Stimulated activated naive B cell treated with anti-CD40 and anti-IgM and Interleukin-4, amounts not matched to agents 10 μg/mL and 1 μg/mL and 100 μg/mL, for 72 hours (primary cell): ENCODE measurements at regions not wholly inside any gene's neighbourhood (a gene's known extent, or its start where the extent isn't known, plus 50 kb on each side); places are given as distances from the start of the nearest gene placed in this dataset.
A peak's percentile ranks its signal among the peaks of the same experiment; 100 is the strongest.
"Not testable (repeated sequence)": the region's sequence is repeated elsewhere in the genome, so short reads cannot be mapped to it uniquely, and the experiment has no call there.

Experiments
- ATAC-seq, 2 donors: fragments of 150-1000 bp; cut with Tn5 transposase; replicated peaks; 2 replicates each; pipeline ENCODE4 v1.10.0; 2021; ENCODE audit warnings: moderate library complexity in 1 of 2
- DNase-seq: peaks from one replicate; pipeline ENCODE4 v3.0.0; 2021
- H3K27ac Mint-ChIP-seq: one replicate; pipeline ENCODE4 v1.8.0; 2022; ENCODE audit warnings: mild to moderate bottlenecking, mixed read lengths
- H3K27me3 Mint-ChIP-seq, 2 donors: one replicate each; pipeline ENCODE4 v1.8.0; 2022; ENCODE audit warnings: mixed read lengths in 2 of 2
- H3K36me3 Mint-ChIP-seq, 2 donors: one replicate each; pipeline ENCODE4 v1.8.0; 2022; ENCODE audit warnings: mixed read lengths in 2 of 2, mild to moderate bottlenecking in 1 of 2
- H3K4me1 Mint-ChIP-seq, 2 donors: one replicate each; pipeline ENCODE4 v1.8.0; 2022; ENCODE audit warnings: mixed read lengths in 2 of 2, mild to moderate bottlenecking in 1 of 2
- H3K4me3 Mint-ChIP-seq, 2 donors: one replicate each; pipeline ENCODE4 v1.8.0; 2022; ENCODE audit warnings: mild to moderate bottlenecking in 2 of 2, mixed read lengths in 2 of 2, moderate library complexity in 1 of 2
- H3K9me3 Mint-ChIP-seq, 2 donors: one replicate each; pipeline ENCODE4 v1.8.0; 2022; ENCODE audit warnings: mixed read lengths in 2 of 2, mild to moderate bottlenecking in 1 of 2

DNA sequence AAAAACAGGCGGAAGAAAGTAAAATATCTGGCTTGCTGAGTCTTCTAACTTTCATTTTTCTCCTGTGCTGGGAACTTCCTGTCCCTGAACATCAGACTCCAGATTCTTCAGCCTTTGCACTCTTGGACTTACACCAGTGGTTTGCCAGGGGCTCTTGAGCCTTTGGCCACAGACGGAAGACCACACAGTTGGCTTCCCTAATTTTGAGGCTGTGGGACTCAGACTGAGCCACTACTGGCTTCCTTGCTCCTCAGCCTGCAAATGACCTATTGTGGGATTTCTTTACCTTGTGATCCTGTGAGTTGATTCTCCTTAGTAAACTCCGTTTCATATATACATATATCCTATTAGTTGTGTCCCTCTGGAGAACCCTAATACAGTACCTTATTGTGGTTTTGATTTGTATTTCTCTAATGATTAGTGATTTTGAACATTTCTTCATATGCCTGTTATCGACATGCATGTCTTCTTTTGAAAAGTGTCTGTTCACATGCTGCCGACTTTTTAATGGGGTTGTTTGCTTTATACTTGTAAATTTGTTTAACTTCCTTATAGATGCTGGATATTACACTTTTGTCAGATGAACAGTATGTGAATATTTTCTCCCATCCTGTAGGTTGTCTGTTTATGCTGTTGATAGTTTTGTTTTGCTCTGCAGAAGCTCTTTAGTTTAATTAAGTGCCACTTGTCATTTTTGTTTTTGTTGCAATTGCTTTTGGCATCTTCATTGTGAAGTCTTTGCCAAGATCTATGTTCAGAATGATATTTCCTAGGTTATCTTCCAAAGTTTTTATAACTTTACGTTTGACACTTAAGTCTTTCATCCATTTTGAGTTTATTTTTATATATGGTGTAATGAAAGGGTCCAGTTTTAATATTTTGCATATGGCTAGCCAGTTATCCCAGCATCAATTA is 348.8 kb upstream of the SETBP1 start:
- ATAC-seq (no peak), DNase-seq (no peak)
- H3K27me3 Mint-ChIP-seq, result peaks cover 0 to 10% of the 10 kb centered on the region in 2 donors
- no peak overlapping the region for H3K27ac Mint-ChIP-seq
- H3K4me3 Mint-ChIP-seq, result no peak overlapping the region
- no peaks in the 10 kb centered on the region for H3K4me1 Mint-ChIP-seq
- peaks cover 9 to 12% of the 10 kb centered on the region in 2 donors for H3K9me3 Mint-ChIP-seq
- peaks cover 2 to 5% of the 10 kb centered on the region in 2 donors for H3K36me3 Mint-ChIP-seq

DNA sequence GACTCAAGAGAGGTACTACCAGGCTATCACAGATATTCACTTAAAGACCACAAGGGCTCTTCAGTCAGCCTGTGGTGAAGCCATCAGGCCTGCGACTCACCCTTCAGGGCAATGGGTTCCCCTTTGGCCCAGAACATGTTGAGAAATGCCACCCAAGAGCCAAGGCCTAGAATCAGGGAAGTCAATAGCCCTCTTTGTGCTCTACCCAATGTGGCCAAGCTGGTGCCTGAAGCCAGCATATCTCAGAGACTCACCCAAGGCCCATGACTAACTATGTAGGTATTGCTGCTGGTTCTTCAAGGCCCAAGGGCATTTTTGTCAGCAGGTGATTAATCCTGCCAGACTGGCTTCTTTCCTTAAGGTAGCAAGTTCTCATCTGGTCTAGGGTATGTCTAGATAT is 338.9 kb upstream of the SETBP1 start:
- DNase-seq (no peak), ATAC-seq (no peak)
- Mint-ChIP-seq H3K4me3 (no peak overlapping the region), H3K27me3 (peaks cover 0 to 7% of the 10 kb centered on the region in 2 donors), H3K36me3 (peaks cover 0 to 3% of the 10 kb centered on the region in 2 donors), H3K4me1 (peaks cover 2 to 6% of the 10 kb centered on the region in 2 donors), H3K27ac (no peak overlapping the region), H3K9me3 (peaks cover 16 to 32% of the 10 kb centered on the region in 2 donors)

DNA sequence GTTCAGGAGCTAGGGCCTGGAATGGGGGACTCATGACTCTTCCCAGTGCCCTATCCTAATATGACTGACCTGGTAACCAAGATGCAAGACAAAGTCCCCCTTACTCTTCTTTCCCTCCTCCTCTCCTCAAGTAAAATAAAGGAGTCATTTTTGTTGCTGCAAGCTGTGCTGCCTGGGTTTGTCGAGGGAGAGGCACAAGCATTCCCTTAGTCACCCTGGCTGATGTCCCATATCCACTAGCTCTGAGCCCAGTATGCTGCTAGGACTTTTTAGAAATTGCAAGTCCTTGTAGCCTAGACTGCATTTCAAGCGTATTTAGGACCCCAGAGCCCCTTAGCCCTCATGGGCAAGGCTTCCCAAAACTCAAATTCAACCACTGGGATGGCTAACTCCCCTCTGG is 338.5 kb upstream of the SETBP1 start:
- peaks cover 2 to 6% of the 10 kb centered on the region in 2 donors for H3K4me1 Mint-ChIP-seq
- H3K9me3 Mint-ChIP-seq, result peaks cover 13 to 30% of the 10 kb centered on the region in 2 donors
- no peak overlapping the region for H3K27ac Mint-ChIP-seq
- no peak for DNase-seq
- peaks cover 0 to 3% of the 10 kb centered on the region in 2 donors for H3K36me3 Mint-ChIP-seq
- H3K4me3 Mint-ChIP-seq, result no peak overlapping the region
- ATAC-seq, result no peak
- peaks cover 0 to 7% of the 10 kb centered on the region in 2 donors for H3K27me3 Mint-ChIP-seq

DNA sequence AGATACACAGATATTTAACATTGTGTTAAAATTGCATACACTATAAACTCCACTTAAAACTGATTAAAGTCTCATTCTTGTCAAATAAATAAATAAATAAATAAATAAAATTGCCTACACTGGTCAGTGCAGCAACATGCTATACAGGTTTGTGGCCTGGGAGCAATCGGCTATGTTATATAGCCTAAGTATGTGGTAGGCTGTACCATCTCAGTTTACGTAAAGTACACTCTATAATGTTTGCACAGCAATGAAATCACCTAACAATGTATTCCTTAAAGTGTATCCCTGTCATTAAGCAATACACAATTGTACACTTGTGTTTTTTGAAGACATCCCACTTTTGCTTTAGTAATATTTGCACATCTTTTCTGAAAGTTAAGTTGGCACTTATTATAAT is 337.7 kb upstream of the SETBP1 start:
- ATAC-seq (no peak), DNase-seq (no peak)
- no peak overlapping the region for H3K27ac Mint-ChIP-seq
- H3K4me3 Mint-ChIP-seq, result no peak overlapping the region
- H3K27me3 Mint-ChIP-seq, result peaks cover 0 to 7% of the 10 kb centered on the region in 2 donors
- H3K36me3 Mint-ChIP-seq, result peaks cover 0 to 3% of the 10 kb centered on the region in 2 donors
- H3K9me3 Mint-ChIP-seq, result peaks cover 13 to 25% of the 10 kb centered on the region in 2 donors
- H3K4me1 Mint-ChIP-seq, result peaks cover 2 to 6% of the 10 kb centered on the region in 2 donors

DNA sequence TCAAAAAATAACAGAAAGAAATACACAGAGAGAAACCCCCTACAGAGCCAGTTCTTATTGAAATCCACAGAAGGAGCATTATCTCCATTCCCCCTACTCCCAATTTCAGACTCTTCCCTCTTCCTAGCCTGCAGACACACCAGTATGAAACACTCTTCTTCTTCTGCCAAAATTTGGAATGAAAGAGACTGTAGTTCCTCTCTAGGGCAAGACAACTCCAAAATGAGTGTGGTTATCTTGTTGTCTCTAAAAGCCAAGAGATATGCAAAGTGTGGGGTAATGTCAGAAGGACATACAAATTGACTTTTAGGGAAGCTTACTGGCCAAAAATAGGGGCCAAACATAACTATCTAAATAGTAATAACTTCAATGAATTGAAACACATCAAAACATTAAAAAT is 337.1 kb upstream of the SETBP1 start:
- DNase-seq (no peak), ATAC-seq (no peak)
- peaks cover 2 to 6% of the 10 kb centered on the region in 2 donors for H3K4me1 Mint-ChIP-seq
- peaks cover 9 to 19% of the 10 kb centered on the region in 2 donors for H3K9me3 Mint-ChIP-seq
- H3K27ac Mint-ChIP-seq, result no peak overlapping the region
- H3K27me3 Mint-ChIP-seq, result peaks cover 0 to 7% of the 10 kb centered on the region in 2 donors
- no peaks in the 10 kb centered on the region for H3K36me3 Mint-ChIP-seq
- H3K4me3 Mint-ChIP-seq, result no peak overlapping the region

DNA sequence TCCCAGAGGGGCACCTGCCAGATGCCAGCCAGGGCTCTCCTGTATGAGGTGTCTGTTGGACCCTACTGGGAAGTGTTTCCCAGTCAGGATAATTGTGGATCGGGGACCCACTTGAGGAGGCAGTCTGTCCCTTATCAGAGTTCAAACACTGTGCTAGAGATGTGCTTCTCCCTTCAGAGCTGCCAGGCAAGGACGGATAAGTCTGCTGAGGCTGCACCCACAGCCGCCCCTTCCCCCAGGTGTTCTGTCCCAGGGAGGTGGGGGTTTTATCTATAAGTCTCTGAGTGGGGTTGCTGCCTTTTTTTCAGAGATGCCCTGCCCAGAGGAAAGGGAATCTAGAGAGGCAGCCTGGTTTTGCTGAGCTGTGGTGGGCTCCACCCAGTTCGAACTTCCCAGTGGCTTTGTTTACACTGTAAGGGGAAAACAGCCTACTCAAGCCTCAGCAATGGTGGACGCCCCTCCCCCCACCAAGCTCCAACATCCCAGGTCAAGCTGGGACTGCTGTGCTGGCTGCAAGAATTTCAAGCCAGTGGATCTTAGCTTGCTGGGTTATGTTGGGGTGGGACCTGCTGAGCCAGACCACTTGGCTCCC is 324.0 kb upstream of the SETBP1 start:
- ATAC-seq, result no peak

DNA sequence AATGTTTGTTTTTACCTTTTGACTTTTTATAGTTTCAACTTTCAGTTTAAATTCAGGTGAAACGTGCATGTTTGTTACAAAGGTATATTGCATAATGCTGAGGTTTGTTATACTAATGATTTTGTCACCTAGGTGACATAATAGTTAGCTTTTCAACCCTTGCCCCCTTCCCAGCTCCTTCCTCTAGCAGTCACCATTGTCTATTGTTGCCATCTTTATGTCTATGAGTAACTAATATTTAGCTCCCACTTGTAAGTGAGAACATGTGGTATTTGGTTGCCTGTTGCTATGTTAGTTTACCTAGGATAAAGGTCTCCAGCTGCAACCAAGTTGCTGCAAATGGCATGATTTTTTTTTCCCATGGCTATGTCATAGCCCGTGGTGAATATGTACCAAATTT is 322.3 kb upstream of the SETBP1 start:
- H3K36me3 Mint-ChIP-seq, result peaks cover 15 to 22% of the 10 kb centered on the region in 2 donors
- H3K4me3 Mint-ChIP-seq, result no peak overlapping the region
- no peaks in the 10 kb centered on the region for H3K27me3 Mint-ChIP-seq
- ATAC-seq, result no peak
- H3K4me1 Mint-ChIP-seq, result peaks cover 11 to 23% of the 10 kb centered on the region in 2 donors
- H3K9me3 Mint-ChIP-seq, result peaks cover 22 to 26% of the 10 kb centered on the region in 2 donors
- no peak for DNase-seq
- H3K27ac Mint-ChIP-seq, result no peak overlapping the region

More for the DNA sequence above, 324.0 kb upstream of the SETBP1 start:
- peaks cover 16 to 28% of the 10 kb centered on the region in 2 donors for H3K4me1 Mint-ChIP-seq
- no peak for DNase-seq
- H3K27ac Mint-ChIP-seq, result no peak overlapping the region
- H3K36me3 Mint-ChIP-seq, result peaks cover 15 to 22% of the 10 kb centered on the region in 2 donors
- no peaks in the 10 kb centered on the region for H3K27me3 Mint-ChIP-seq
- H3K4me3 Mint-ChIP-seq, result no peak overlapping the region
- H3K9me3 Mint-ChIP-seq, result peaks cover 22 to 26% of the 10 kb centered on the region in 2 donors

DNA sequence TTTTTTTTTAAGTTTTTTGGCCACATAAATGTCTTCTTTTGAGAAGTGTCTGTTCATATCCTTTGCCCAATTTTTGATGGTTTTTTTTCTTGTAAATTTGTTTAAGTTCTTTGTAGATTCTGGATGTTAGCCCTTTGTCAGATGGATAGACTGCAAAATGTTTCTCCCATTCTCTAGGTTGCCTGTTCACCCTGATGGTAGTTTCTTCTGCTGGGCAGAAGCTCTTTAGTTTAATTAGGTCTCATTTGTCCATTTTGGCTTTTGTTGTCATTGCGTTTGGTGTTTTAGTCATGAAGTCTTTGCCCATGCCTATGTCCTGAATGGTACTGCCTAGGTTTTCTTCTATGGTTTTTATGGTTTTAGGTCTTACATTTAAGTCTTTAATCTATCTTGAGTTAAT is 320.9 kb upstream of the SETBP1 start:
- H3K4me3 Mint-ChIP-seq, H3K27me3 Mint-ChIP-seq, DNase-seq, ATAC-seq, H3K27ac Mint-ChIP-seq: not testable (repeated sequence)
- peaks cover 13 to 16% of the 10 kb centered on the region in 2 donors for H3K9me3 Mint-ChIP-seq
- H3K36me3 Mint-ChIP-seq, result peaks cover 10 to 12% of the 10 kb centered on the region in 2 donors
- peaks cover 1 to 10% of the 10 kb centered on the region in 2 donors for H3K4me1 Mint-ChIP-seq

DNA sequence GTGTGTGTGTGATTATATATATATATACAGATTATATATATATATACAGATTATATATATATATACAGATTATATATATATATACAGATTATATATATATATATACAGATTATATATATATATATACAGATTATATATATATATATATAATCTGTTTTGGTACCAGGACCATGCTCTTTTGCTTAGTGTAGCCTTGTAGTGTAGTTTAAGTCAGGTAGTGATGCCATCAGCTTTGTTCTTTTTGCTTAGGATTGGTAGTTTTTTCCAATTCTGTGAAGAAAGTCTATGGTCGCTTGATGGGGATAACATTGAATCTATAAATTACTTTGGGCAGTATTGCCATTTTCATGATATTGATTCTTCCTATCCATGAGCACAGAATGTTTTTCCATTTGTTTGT is 318.5 kb upstream of the SETBP1 start:
- not testable (repeated sequence) for H3K4me3 Mint-ChIP-seq, H3K36me3 Mint-ChIP-seq, H3K27me3 Mint-ChIP-seq, ATAC-seq, H3K27ac Mint-ChIP-seq, H3K4me1 Mint-ChIP-seq, DNase-seq, H3K9me3 Mint-ChIP-seq

DNA sequence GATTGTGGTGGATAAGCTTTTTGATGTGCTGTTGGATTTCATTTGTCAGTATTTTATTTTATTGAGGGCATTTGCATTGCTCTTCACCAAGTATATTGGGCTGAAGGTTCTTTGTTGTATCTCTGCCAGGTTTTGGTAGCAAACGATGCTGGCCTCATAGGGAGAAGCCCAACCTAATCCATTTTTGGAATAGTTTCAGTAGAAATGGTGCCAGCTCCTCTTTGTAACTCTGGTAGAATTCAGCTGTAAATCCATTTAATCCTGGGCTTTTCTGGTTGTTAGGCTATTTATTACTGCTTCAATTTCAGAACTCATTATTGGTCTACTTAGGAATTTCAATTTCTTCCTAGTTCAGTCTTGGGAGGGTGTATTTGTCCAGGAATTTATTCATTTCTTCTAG is 309.8 kb upstream of the SETBP1 start:
- no peaks in the 10 kb centered on the region for H3K4me1 Mint-ChIP-seq
- H3K27me3 Mint-ChIP-seq, result peaks cover 9 to 25% of the 10 kb centered on the region in 2 donors
- H3K4me3 Mint-ChIP-seq, result no peak overlapping the region
- H3K36me3 Mint-ChIP-seq, result peaks cover 1 to 9% of the 10 kb centered on the region in 2 donors
- H3K27ac Mint-ChIP-seq, result no peak overlapping the region
- DNase-seq (no peak), ATAC-seq (no peak)
- H3K9me3 Mint-ChIP-seq, result peaks cover 16 to 26% of the 10 kb centered on the region in 2 donors

DNA sequence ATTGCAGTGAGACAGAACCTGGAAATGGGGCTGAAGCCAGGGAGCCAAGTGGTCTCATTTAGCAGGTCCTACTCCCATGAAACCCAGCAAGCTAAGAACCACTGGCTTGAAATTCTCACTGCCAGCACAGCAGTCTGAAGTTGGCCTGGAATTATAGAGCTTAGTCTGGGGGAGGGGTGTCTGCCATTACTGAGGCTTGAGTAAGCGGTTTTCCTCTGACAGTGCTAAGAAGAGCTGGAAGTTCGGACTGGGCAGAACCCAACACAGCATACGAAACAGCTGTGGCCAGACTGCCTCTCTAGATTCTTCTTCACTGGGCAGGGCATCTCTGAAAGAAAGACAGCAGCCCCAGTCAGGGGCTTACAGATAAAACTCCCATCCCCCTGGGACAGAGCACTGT is 305.7 kb upstream of the SETBP1 start:
- peaks cover 20 to 28% of the 10 kb centered on the region in 2 donors for H3K9me3 Mint-ChIP-seq

DNA sequence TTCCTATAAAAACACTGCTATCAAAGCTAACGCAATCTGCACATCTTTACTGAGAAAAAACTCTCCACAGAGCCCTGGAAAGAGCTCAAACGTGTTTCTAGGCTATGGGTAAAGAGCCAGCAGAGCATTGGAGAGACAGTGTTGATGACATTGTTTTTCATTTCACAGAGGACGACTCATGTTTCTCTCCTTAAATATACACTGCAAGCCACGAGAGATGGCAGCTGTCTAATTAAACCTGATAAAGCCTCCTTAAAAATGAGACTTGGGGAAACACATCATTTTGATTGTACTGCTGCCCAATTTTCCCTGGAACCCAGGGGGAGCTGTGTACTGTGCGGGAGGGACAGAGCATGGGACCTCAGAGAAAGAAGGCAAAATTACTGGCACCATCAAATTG is 294.3 kb upstream of the SETBP1 start:
- Mint-ChIP-seq H3K9me3 (no peaks in the 10 kb centered on the region), H3K4me3 (no peak overlapping the region), H3K36me3 (no peaks in the 10 kb centered on the region), H3K27me3 (peaks cover 0 to 10% of the 10 kb centered on the region in 2 donors), H3K4me1 (peaks cover 2 to 3% of the 10 kb centered on the region in 2 donors), H3K27ac (peak overlapping the region; percentile 28)
- ATAC-seq (no peak), DNase-seq (no peak)

More for the DNA sequence above, 305.7 kb upstream of the SETBP1 start:
- DNase-seq (no peak), ATAC-seq (no peak)
- peaks cover 6 to 12% of the 10 kb centered on the region in 2 donors for H3K36me3 Mint-ChIP-seq
- no peaks in the 10 kb centered on the region for H3K4me1 Mint-ChIP-seq
- H3K4me3 Mint-ChIP-seq, result no peak overlapping the region
- peaks cover 26 to 38% of the 10 kb centered on the region in 2 donors for H3K27me3 Mint-ChIP-seq
- no peak overlapping the region for H3K27ac Mint-ChIP-seq

DNA sequence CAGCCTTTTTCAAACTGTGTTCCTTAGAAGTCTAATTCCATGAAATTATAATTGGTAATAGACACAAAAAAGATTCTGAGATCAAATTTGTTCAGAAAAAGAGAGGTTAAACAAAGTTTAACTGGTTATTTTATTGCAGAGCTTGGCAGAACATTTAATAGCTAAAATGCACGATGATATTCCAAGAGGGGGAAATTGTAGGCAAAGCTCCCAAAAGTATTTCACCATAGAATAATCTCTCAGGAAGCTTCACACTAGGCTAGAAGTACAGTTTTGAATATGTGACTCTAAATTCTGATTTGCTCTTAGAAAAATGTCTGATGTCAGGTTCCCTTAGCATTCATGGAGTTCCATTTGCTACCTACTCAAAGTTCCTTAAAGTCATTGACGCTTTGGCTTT is 292.4 kb upstream of the SETBP1 start:
- peaks cover 2 to 4% of the 10 kb centered on the region in 2 donors for H3K4me1 Mint-ChIP-seq
- no peak for ATAC-seq
- DNase-seq, result no peak
- no peak overlapping the region for H3K4me3 Mint-ChIP-seq
- no peaks in the 10 kb centered on the region for H3K36me3 Mint-ChIP-seq
- H3K27me3 Mint-ChIP-seq, result no peaks in the 10 kb centered on the region
- no peak overlapping the region for H3K27ac Mint-ChIP-seq
- H3K9me3 Mint-ChIP-seq, result no peaks in the 10 kb centered on the region

DNA sequence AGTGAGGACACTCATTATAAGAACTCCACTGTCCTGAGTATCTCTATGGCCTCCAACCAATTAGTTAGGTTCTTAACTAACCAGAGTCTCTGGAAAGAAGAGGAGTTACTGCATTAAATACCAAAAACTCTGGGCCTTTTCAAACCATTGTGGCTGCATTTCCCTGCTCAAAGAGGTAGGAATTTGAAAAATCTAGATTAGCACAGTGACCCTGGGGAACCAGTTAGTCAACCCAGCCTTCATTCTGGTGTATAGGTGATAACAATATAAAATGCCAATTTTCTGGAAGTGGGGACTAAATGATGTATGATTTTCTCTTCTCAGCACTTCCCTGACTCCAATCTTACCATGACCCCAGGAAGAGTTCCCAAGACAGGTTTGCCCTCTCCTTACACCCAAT is 287.8 kb upstream of the SETBP1 start:
- ATAC-seq (no peak), DNase-seq (no peak)
- Mint-ChIP-seq H3K4me3 (no peak overlapping the region), H3K4me1 (peaks cover 2 to 4% of the 10 kb centered on the region in 2 donors), H3K9me3 (no peaks in the 10 kb centered on the region), H3K27ac (no peak overlapping the region), H3K27me3 (peaks cover 0 to 5% of the 10 kb centered on the region in 2 donors), H3K36me3 (no peaks in the 10 kb centered on the region)
